ENCODE measurements at regions not wholly inside any gene's neighbourhood (a gene's known extent, or its start where the extent isn't known, plus 50 kb on each side); places are given as distances from the start of the nearest gene placed in this dataset.
A peak's percentile ranks its signal among the peaks of the same experiment; 100 is the strongest.

GRCh38 chr2:120881981-120882788 is 146.5 kb downstream of the GLI2 start:
- Histone ChIP-seq H3K36me3 (ENCODE audit: control insufficient read depth, insufficient read depth, low read length) (no peaks in the 10 kb centered on the region), H3K27me3 (ENCODE audit: control insufficient read depth, insufficient read depth, low read length) (no peaks in the 10 kb centered on the region), H3K4me3 (ENCODE audit: low read depth, low read length) (no peak overlapping the region)
- POLR2A ChIA-PET = no interaction called here
- CTCF ChIA-PET = interaction anchor here (0.9 kb wide), 1 partner anchor 8 kb away, joined by 3 read pairs; no protein-coding TSS in a partner anchor
- DNase-seq (ENCODE audit: low read depth) = no peak
- TF ChIP-seq CTCF (IDR thresholded peaks at IDR 0.05; ENCODE audit: insufficient read depth, low read depth, low read length) = no peak

GRCh38 chr2:120883607-120884440 is 148.2 kb downstream of the GLI2 start:
- ChIA-PET POLR2A (no interaction called here), CTCF (interaction anchor here (0.9 to 1.9 kb wide), 2 partner anchors 21 to 188 kb away, joined by 3 to 5 read pairs; no protein-coding TSS in a partner anchor)
- Histone ChIP-seq H3K36me3 (ENCODE audit: control insufficient read depth, insufficient read depth, low read length) (no peaks in the 10 kb centered on the region), H3K27me3 (ENCODE audit: control insufficient read depth, insufficient read depth, low read length) (no peaks in the 10 kb centered on the region), H3K4me3 (ENCODE audit: low read depth, low read length) (no peak overlapping the region)
- TF ChIP-seq CTCF (IDR thresholded peaks at IDR 0.05; ENCODE audit: insufficient read depth, low read depth, low read length) = peak; percentile 6; the same call in 1 of the 2 replicates
- no peak for DNase-seq (ENCODE audit: low read depth)

- DNase-seq (ENCODE audit: low read depth) = no peak
- Histone ChIP-seq H3K4me3 (ENCODE audit: low read depth, low read length) (no peak overlapping the region), H3K27me3 (ENCODE audit: control insufficient read depth, insufficient read depth, low read length) (no peaks in the 10 kb centered on the region), H3K36me3 (ENCODE audit: control insufficient read depth, insufficient read depth, low read length) (no peaks in the 10 kb centered on the region)
- ChIA-PET POLR2A (no interaction called here), CTCF (interaction anchor here (0.6 to 1.9 kb wide), 3 partner anchors 24 to 201 kb away, joined by 3 to 5 read pairs (median 3); no protein-coding TSS in a partner anchor)
- no peak for TF ChIP-seq CTCF (IDR thresholded peaks at IDR 0.05; ENCODE audit: insufficient read depth, low read depth, low read length)
These were observed 149.0 kb downstream of the GLI2 start for GRCh38 chr2:120884472-120885290.

GRCh38 chr2:120885321-120885720 is 149.7 kb downstream of the GLI2 start:
- Histone ChIP-seq H3K36me3 (ENCODE audit: control insufficient read depth, insufficient read depth, low read length) (no peaks in the 10 kb centered on the region), H3K4me3 (ENCODE audit: low read depth, low read length) (no peak overlapping the region), H3K27me3 (ENCODE audit: control insufficient read depth, insufficient read depth, low read length) (no peaks in the 10 kb centered on the region)
- POLR2A ChIA-PET = no interaction called here
- no peak for DNase-seq (ENCODE audit: low read depth)
- CTCF ChIA-PET = interaction anchor here (1.9 kb wide), 1 partner anchor 190 kb away, joined by 5 read pairs; no protein-coding TSS in a partner anchor
- TF ChIP-seq CTCF (IDR thresholded peaks at IDR 0.05; ENCODE audit: insufficient read depth, low read depth, low read length) = no peak

All from BJ (cell line).